Esophagus (tissue), 2 donors: ENCODE measurements at regions not wholly inside any gene's neighbourhood (a gene's known extent, or its start where the extent isn't known, plus 50 kb on each side); places are given as distances from the start of the nearest gene placed in this dataset.
"Not testable (repeated sequence)": the region's sequence is repeated elsewhere in the genome, so short reads cannot be mapped to it uniquely, and the experiment has no call there.

Experiments used
- H3K27ac ChIP-seq, 2 donors: one replicate each; pipeline ENCODE4 v1.5.1; 2013; ENCODE audit warnings: low read depth in 2 of 2, mild to moderate bottlenecking in 2 of 2, inconsistent platforms in 1 of 2, low read length in 1 of 2, moderate library complexity in 1 of 2
- H3K27me3 ChIP-seq, 2 donors: one replicate each; pipeline ENCODE4 v1.6.1; 2013; ENCODE audit warnings: low read length in 2 of 2, control low read depth in 1 of 2, mild to moderate bottlenecking in 1 of 2; ENCODE audit not compliant: insufficient read depth in 2 of 2, control insufficient read depth in 1 of 2
- H3K36me3 ChIP-seq, 2 donors: one replicate each; pipeline ENCODE4 v1.6.1; 2013; ENCODE audit warnings: low read length in 1 of 2; ENCODE audit not compliant: control insufficient read depth in 2 of 2, insufficient read depth in 2 of 2
- H3K4me1 ChIP-seq, 2 donors: one replicate each; pipeline ENCODE4 v1.6.1; 2013; ENCODE audit warnings: low read length in 1 of 2; ENCODE audit not compliant: control insufficient read depth in 2 of 2, insufficient read depth in 2 of 2
- H3K4me3 ChIP-seq, 2 donors: one replicate each; pipeline ENCODE4 v1.5.1; 2013; ENCODE audit warnings: low read length in 2 of 2, mild to moderate bottlenecking in 2 of 2, low read depth in 1 of 2, moderate library complexity in 1 of 2
- H3K9me3 ChIP-seq, 2 donors: one replicate each; pipeline ENCODE4 v1.6.1; 2013; ENCODE audit warnings: mild to moderate bottlenecking in 2 of 2, low read depth in 1 of 2, low read length in 1 of 2, moderate library complexity in 1 of 2; ENCODE audit not compliant: control insufficient read depth in 2 of 2, insufficient read depth in 1 of 2
- WGBS, 2 donors: extraction: QIAGEN DNeasy Blood & Tissue Kit; methylation state at CpG; one replicate each; pipeline ENCODE4 v1.1.7; 2013; 5-methylcytosine and 5-hydroxymethylcytosine counted together
- donor health status: healthy with polysubstance abuse.
- donor health status: Bipolar disorder and iron deficiency.

- no peaks in the 10 kb centered on the region for H3K9me3 ChIP-seq
- no peaks in the 10 kb centered on the region for H3K4me1 ChIP-seq
- H3K36me3 ChIP-seq = no peaks in the 10 kb centered on the region
- H3K27ac ChIP-seq = no peak overlapping the region
- H3K27me3 ChIP-seq = no peaks in the 10 kb centered on the region
- WGBS, 2 donors = 29 to 36% methylated on average over 1 of the region's 1 CpG
- no peak overlapping the region for H3K4me3 ChIP-seq
These were observed 665.7 kb upstream of the MDGA2 start for GRCh38 chr14:48341069-48341468.

GRCh38 chr14:48333221-48333920, 658.0 kb upstream of the MDGA2 start:
- Histone ChIP-seq H3K36me3 (no peaks in the 10 kb centered on the region), H3K4me1 (no peaks in the 10 kb centered on the region), H3K27ac (no peak overlapping the region), H3K9me3 (peaks cover 0 to 3% of the 10 kb centered on the region in 2 donors), H3K27me3 (no peaks in the 10 kb centered on the region), H3K4me3 (no peak overlapping the region)
- 22 to 24% methylated on average over 2 of the region's 2 CpGs for WGBS, 2 donors

DNA sequence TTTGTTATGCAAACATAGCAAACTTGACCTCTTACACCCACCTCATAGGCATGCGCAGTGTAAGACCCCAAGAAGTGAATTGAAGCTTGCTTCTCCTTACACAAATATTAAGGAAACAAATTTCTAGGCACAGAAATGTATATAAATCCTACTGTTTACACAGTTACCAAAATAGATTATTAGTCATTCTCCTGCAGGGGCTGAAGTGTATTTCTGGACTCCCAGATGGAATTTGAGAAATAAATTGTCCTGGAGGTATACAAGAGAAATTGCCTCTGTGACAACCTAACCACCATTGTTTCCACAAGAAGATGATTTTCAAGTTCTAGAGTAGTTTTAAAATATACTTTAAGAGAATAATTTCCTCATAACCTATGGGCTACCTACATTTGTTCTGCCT, 656.0 kb upstream of the MDGA2 start:
- no peaks in the 10 kb centered on the region for H3K27me3 ChIP-seq
- 48 to 61% methylated on average over 1 of the region's 1 CpG for WGBS, 2 donors
- H3K36me3 ChIP-seq = no peaks in the 10 kb centered on the region
- no peak overlapping the region for H3K27ac ChIP-seq
- H3K4me1 ChIP-seq = no peaks in the 10 kb centered on the region
- H3K9me3 ChIP-seq = peaks cover 0 to 3% of the 10 kb centered on the region in 2 donors
- H3K4me3 ChIP-seq = no peak overlapping the region

DNA sequence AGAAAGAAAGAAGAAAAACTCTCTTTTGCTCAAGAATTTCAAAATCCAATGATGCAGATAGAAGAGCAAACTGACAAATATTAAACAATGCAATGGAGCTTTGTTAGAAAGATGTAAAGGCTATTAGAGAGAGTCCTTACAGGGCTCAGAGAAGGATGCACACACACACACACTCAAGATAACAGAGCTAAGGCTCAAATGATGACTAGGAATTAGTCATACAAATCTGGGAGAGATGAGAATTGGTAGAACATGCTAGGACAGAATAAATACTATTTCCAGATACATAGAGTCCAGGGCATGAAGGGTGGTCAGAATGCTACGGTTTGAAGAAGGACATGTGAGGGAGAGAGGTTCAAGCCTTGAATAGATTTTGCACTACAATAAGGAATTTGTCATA, 650.1 kb upstream of the MDGA2 start:
- H3K36me3 ChIP-seq = no peaks in the 10 kb centered on the region
- H3K27me3 ChIP-seq = no peaks in the 10 kb centered on the region
- WGBS, 2 donors = 83 to 87% methylated on average over 1 of the region's 1 CpG
- no peak overlapping the region for H3K4me3 ChIP-seq
- no peaks in the 10 kb centered on the region for H3K9me3 ChIP-seq
- no peak overlapping the region for H3K27ac ChIP-seq
- H3K4me1 ChIP-seq = no peaks in the 10 kb centered on the region

- no peak overlapping the region for H3K27ac ChIP-seq
- H3K4me1 ChIP-seq = no peaks in the 10 kb centered on the region
- no peak overlapping the region for H3K4me3 ChIP-seq
- WGBS, 2 donors = 48 to 49% methylated on average over 6 of the region's 6 CpGs
- H3K36me3 ChIP-seq = no peaks in the 10 kb centered on the region
- no peaks in the 10 kb centered on the region for H3K27me3 ChIP-seq
- no peaks in the 10 kb centered on the region for H3K9me3 ChIP-seq
These were observed 648.3 kb upstream of the MDGA2 start for GRCh38 chr14:48323665-48324064.

DNA sequence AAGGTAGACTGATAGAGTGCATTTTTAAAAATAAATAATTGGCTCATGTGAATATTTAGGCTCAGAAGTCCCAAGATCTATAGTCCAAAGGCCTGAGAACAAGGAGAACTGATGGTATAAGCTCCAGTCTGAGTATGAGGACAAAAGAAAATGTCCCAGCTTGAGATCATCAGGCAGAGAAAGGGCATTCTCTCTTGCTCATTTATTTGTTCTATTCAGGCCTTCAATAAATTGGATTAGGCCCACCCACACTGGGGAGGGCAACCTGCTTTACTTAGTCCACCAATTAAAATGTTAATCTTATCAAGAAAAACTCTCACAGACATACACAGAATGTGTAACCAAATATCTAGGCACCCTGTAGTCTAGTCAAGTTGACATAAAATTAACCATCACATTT, 644.4 kb upstream of the MDGA2 start:
- Histone ChIP-seq H3K27me3 (no peaks in the 10 kb centered on the region), H3K4me1 (no peaks in the 10 kb centered on the region), H3K9me3 (no peaks in the 10 kb centered on the region), H3K36me3 (no peaks in the 10 kb centered on the region), H3K4me3 (no peak overlapping the region), H3K27ac (no peak overlapping the region)

- WGBS, 2 donors = 76 to 79% methylated on average over 3 of the region's 3 CpGs
- Histone ChIP-seq H3K27me3 (no peaks in the 10 kb centered on the region), H3K4me1 (no peaks in the 10 kb centered on the region), H3K4me3 (no peak overlapping the region), H3K27ac (no peak overlapping the region), H3K36me3 (no peaks in the 10 kb centered on the region), H3K9me3 (no peaks in the 10 kb centered on the region)
These were observed 629.3 kb upstream of the MDGA2 start for GRCh38 chr14:48304729-48305128.

DNA sequence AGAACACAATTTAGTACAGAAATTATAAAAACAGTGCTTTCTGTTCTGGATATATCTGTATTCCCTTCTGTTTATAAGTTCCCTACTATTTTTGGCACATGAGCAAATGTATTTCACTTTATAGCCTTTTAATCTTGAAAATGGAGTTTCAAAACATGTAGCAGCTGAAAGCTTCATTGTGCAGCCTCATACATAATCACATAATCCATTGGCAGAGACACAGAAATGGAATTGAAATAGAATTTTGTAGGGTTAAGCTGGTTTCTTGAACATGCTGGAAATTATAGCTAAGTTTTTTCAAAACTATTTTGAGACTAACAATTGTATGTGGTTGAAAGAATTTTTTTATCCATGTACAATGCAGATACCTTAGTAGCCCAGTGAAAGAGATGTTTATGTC, 614.3 kb upstream of the MDGA2 start:
- Histone ChIP-seq H3K4me3 (no peak overlapping the region), H3K4me1 (no peaks in the 10 kb centered on the region), H3K27ac (no peak overlapping the region), H3K9me3 (no peaks in the 10 kb centered on the region), H3K36me3 (no peaks in the 10 kb centered on the region), H3K27me3 (no peaks in the 10 kb centered on the region)

GRCh38 chr14:48285217-48285616, 609.8 kb upstream of the MDGA2 start:
- H3K9me3 ChIP-seq, H3K27me3 ChIP-seq, H3K36me3 ChIP-seq, H3K4me3 ChIP-seq, H3K4me1 ChIP-seq, H3K27ac ChIP-seq: not testable (repeated sequence)
- 86 to 92% methylated on average over 11 of the region's 11 CpGs for WGBS, 2 donors

GRCh38 chr14:48275301-48275700, 599.9 kb upstream of the MDGA2 start:
- H3K9me3 ChIP-seq = no peaks in the 10 kb centered on the region
- no peak overlapping the region for H3K4me3 ChIP-seq
- H3K27ac ChIP-seq = no peak overlapping the region
- H3K36me3 ChIP-seq = no peaks in the 10 kb centered on the region
- H3K4me1 ChIP-seq = no peaks in the 10 kb centered on the region
- H3K27me3 ChIP-seq = no peaks in the 10 kb centered on the region
